GM21576 (cell line): ENCODE measurements at regions not wholly inside any gene's neighbourhood (a gene's known extent, or its start where the extent isn't known, plus 50 kb on each side); places are given as distances from the start of the nearest gene placed in this dataset.
"Not testable (repeated sequence)": the region's sequence is repeated elsewhere in the genome, so short reads cannot be mapped to it uniquely, and the experiment has no call there.

Source experiments
- ATAC-seq: cut with Tn5 transposase; IDR thresholded peaks from one replicate; pipeline ENCODE4 v1.9.1; 2021; ENCODE audit warnings: mild to moderate bottlenecking, moderate library complexity; ENCODE audit not compliant: unreplicated experiment

DNA sequence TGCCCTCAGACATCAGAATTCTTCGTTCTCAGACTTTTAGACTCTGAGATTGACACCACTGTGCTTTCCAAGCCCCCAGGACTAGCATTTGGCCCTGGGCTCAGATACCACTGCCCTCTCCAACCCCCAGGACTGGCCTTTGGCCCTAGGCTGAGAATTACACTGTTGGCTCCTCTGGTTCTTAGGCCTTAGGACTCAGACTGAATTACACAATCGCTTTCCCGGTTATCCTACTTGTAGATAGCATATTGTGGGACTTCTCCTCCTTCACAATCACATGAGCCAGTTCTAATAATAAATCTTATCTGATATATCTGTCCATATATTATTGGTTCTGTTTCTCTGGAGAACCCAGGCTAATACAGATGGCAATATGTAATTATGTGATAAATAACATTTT is 1725.5 kb downstream of the GRIK2 start:
- ATAC-seq: no peak

DNA sequence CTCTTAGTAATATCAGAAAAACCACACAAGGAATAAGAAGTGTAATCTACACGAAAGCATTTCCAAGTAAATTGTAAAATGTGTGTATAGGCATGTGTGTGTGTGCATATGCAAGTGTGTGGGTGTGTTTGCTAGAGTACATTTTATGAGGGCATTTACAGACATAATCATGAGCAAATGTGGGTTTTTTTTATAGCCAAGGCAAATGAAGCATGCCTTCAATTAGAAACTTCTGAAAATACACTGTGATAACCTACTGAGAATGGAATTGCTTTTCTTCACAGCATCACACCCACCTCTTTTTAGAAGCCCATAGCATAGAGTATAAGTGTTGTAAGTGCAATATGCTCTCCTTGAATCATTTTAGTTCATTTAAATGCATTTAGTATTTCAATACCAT is 1721.1 kb downstream of the GRIK2 start:
- ATAC-seq: no peak

DNA sequence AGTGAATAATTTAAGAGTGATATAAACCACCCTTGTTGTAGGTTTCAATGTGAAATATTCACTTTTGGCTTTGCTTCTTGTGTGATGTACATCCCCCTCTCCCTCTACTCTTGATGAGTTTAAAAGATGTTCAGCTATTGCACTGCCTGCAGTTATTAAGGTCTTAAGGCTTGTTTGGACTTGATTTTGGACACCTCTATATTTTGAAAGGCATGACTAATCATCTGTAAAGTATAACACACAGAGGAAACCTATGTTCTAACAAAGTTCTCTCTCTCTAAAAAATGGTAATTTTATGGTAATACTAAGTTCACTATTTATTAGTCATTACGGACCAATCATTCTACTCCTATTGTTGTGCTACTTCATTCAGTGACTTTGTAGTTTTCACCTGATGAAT is 1719.9 kb downstream of the GRIK2 start:
- ATAC-seq: no peak

DNA sequence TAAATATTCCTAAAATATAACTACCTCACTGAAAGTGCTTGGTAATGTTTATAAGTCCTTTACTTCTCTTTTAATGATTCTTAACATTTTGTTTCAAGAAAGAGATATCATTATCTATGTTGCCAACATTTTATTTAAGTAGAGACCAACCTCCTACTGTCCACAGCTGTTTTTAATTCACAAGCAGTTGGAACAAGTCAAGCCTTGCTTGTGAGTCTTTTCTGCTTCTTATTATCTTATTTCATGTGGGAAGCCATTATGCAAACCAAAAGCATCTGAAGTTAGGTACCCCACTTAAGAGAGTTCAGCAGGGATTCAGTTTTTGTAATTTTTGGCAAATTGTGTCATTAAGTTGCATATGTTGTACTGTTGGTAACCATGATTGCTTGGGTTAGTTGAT is 1714.5 kb downstream of the GRIK2 start:
- no peak for ATAC-seq

DNA sequence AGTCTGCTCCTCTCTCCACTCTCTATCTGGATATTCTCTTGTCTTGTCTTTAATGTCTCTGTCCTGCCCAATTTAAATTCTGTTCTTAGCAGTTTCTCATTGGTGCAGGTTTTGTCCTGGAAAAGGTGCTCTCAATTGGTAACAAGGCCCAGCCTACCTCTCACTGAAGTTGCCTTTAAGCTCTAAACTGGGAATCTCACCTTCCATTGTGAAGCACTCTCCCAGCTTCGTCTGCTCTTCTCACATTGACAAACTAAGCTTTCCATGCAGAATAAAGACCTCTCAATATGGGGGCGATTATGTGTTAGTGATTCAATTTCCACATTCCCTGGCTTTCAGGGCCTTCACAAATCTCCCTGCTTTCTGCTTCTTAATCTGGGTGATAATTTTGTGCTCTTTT is 1712.2 kb downstream of the GRIK2 start:
- ATAC-seq: no peak

DNA sequence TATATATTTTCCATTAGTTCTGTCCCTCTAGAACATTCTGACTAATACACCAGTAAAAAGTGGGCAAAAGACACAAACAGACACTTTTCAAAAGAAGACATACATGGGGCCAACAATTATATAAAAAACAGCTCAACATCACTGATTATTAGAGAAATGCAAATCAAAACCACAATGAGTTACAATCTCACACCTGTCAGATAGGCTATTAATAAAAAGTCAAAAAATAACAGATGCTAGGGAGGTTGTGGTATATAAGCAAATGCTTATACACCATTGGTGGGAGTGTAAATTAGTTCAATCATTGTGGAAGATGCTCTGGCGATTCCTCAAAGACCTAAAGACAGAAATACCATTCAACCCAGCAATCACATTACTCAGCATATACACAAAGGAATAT is 1707.8 kb downstream of the GRIK2 start:
- ATAC-seq: no peak

DNA sequence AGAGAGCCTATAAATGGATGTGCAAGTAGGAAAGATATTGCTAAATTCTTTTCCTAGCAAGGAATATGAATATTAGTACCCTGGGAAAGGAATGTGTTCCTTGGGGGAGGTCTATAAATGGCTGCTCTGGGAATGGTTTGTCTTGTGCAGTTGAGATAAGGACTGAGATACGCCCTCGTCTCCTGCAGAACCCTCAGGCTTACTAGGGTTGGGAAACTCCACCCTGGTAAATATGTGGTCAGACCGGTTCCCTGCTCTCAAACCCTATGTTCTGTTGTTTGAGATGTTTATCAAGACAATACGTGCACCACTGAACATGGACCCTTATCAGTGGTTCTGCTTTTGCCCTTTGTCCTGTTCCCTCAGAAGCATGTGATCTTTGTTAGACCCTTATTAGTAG is 1698.9 kb downstream of the GRIK2 start:
- ATAC-seq: not testable (repeated sequence)

DNA sequence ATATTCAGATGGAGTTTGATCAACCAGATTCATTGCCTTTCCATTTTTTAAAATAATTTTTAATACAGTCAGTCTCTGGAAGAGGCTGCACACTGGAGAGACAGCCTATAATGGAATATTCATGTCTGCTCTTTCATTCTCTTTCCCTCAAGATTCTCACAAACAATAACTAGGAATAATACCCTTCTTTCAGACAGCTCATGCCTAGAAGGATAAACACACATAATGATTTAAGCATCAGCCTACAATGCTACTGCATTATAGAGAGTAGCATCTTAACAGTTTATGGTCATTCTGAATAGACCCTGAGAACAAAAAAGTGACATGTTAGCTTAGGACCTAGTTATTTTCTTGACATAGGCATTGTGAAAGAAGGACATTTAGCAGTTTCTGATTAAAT is 1692.3 kb downstream of the GRIK2 start:
- ATAC-seq: no peak

DNA sequence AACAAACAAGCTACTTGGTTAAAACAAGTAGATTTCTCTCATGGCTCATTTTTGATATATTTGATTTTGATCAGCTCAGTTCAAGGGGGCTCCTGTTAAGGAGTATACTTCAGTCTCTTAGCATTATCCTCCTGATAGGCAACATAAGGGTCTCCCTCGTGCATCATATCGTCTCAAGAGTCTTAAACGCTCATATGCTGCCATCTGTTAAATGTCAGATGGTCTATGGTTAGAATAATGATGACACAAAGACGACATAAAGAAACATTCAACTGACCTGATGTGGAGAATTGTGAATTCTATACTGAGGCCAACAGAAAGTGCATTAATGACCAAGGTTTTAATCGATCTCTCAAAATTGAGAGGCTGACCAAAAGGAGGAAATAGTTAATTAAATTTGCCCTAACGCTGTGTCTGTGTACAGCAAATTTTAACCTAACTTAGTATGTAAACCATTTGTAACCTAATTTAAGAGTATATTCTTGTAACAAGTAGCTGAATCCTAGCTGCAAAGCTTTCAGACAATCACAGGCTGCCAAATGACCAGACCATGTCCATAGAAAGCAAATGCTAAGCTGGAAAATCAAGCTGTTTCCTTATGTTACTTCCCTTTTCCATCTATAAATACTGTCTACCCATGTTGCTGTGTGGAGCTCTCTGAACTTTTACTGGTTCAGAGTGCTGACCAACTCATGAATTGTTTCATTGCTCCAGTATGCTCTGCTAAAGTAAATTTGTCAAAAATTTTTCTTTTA is 1688.5 kb downstream of the GRIK2 start:
- ATAC-seq: no peak

DNA sequence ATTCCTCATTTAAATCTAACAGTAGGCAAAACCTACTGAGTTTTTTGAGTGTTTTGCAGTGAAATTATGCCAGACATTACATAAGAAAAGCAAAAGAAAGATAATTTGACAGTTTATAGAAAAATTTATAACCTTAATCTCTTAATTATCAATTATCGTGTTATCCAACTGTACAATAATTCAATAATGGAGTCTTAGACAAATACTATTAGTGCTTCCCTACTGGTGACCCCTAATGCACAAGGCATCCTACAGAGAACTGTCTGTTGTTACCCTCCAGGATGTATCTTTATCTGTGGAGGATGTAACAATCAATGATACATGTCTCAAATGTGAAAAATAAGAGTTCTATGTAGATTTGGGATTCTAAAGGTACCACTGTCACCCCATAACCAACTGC is 1687.6 kb downstream of the GRIK2 start:
- ATAC-seq: no peak

DNA sequence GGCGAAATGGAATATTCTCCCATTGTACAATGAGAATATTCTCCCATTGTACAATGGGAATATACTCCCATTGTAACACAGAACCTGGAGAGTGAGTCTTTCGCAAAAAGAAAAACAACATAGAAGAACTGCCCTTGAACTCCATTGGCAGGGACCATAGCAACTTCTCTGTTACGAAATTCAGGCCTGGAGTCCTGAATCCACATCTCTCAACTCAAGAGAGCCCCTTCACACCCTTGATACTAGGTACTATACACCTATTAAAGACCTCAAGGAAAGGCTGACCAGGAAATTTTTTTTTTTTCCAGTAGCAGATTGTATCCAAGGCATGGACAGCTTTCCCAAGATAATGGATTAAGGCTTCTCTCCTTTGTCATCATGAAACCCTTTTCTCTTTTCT is 1687.0 kb downstream of the GRIK2 start:
- no peak for ATAC-seq

DNA sequence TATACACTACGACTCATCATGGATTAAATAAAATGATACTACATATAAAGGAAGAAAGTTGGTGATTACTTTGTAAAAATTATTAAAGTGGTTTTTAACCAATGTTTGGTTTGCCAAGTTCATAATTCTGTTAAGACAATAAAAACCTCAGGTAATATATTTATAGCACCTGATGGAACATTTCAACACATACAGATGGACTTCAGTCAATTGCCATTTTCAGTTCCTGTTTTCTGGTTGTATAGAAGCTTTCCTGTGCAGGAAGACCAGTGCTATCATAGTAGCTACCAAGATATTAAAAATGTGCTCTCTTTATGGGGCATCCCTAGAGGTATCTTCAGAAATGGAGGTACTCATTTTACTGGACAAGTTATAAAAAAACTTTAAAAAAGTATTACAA is 1686.4 kb downstream of the GRIK2 start:
- no peak for ATAC-seq

DNA sequence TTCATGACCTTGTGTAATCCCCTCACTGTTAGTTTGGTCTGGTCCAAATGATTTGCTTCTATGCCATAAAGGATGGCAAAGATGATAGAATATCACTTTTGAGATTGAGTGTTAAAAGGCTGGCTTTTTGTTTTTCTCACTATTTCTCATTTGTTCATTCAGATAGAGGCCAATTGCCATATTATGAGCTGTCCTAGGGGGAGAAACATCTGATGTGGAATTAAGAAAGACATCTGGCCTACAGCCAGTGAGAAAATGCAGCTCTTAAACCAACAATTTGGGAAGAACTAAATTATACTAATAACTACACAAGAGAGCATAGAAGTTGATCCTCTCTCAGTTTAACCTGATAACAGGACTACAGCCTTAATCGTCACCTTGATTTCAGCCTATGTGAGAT is 1668.6 kb downstream of the GRIK2 start:
- ATAC-seq: no peak

DNA sequence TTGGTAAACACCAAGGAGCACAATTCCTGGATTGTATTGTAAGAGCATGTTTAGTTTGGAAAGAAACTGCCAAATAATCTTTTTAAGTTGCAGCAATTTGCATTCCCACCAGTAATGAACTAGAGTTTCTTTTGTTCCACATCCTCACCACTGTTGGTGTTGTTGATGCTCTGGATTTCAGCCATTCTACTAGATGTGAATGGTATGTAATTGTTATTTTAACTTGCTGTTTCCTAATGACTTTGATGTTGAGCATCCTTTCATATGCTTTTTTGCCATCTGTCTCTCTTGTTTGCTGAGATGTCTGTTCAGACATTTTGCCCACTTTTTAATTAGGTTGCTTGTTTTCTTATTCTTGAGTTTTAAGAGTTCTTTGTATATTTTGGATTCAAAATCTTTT is 1654.1 kb downstream of the GRIK2 start:
- ATAC-seq: no peak

DNA sequence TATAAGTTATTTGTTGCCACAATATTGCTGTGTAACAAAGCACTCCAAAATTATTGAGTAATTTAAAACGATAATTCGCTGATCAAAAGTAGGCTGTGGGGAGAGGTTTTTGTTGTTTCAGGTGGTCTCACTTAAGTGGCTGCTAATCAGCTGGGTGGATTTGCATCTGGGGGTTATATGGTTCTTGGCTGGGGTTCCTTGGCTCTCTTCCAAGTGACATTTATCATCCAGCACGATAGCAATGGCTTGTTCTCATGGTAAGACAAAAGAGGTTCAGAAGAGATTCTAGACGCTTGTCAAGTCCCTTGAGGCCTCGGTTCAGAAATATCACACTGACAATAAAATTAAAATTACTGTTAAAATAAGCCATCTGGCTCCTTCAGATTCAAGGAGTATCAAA is 1648.8 kb downstream of the GRIK2 start:
- no peak for ATAC-seq

DNA sequence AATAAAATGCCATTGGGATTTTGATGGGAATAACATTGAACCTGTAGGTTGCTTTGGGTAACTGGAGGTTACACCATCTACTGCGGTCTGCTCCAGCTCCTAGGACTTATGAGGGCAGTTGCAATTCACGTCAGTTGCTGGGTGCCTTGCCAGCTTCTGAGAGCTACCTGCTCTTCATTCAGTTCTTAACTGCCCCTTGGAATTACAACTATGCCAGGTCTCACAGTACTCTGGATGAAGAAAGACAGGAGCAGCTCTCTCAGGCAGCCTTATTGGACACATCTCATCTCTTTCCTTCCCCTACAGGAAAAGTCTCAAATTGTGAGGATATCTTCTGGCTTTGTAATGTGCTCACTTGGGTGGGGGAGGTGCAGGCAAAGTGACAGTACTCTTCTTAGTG is 1643.3 kb downstream of the GRIK2 start:
- ATAC-seq: no peak

DNA sequence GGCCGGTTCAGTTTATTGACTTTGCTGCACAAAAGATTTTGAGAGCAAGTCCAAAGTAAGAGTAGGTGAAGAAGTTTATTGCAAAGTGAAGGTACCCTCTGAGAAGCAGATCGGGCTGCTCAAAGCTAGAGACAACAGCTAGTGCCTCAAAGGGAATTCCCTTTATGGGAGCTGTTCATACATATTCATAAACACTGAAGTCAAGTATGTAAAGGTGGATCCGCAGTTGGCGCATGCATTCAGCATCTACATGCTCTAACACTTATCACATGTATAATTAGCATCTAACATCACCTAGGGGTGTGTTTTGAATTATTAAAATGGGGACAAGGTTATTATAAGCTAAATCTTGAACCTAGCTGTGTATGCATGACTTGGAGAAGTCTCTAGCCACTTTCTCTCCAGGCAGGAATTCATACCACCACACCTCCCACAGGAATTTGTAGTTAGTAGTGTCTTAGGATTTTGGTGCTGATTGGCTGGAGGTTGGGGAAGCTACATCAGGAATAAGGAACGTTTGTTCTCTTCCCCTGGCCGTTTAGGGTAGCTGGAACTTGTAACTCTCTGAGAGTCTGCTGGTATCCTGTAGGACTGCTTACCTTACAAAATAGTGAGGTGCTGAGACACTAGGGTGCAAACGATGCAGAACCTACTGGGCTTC is 1633.9 kb downstream of the GRIK2 start:
- no peak for ATAC-seq

DNA sequence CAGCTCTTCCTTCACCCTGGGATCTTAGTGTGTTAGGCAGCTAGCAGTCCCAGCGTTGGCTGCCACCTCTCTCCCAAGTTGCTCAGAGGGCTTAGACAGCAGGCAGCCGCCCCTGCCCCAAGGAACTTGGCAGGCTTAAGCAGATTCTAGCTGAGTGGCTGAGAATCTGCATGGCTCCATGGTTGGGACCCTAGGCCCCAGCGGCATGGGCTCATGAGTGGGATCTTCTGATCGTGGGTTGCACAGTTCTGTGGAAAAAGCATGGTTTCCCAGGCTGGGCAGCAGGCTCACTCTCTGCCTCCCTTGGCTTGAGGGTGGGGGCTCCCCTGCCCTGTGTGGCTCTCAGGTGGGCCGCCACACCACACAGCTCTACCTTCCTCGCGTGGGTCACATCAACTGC is 1624.9 kb downstream of the GRIK2 start:
- ATAC-seq: no peak

DNA sequence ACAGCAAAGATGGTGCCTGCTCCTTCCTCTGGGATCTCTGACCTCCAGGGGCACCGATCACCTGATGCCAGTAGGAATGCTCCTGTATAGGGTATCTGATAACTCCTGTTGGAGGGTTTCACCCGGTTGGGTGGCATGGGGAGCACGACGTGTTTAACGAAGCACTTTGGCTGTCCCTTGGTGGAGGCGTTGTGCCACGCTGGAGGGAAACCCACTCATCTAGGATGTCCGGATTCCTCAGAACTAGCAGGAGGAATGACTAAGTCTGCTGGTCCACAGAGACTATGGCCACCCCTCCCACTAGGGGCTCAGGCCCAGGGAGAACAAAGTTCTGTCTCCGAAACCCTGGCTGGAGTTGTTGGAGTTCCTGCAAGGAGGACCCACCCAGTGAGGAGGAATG is 1624.4 kb downstream of the GRIK2 start:
- ATAC-seq: no peak

DNA sequence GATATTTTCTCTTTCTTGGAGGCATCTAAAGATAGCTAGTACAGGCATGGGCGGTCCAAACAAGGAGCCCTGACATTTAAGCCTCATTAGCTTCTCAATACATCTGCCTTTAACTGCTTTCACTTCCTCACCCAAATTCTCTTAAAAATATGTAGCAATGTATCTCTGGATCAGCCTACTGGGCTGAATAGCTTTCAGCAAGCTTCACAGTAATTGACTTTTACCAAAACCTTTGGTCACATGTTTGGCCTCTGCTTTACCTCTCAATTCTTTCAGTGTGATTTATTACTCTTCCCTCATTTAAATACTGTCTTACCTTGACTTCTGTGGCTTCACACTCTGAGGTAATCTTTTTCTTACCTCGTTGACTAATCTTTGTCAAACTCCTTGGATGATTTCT is 1618.1 kb downstream of the GRIK2 start:
- no peak for ATAC-seq

DNA sequence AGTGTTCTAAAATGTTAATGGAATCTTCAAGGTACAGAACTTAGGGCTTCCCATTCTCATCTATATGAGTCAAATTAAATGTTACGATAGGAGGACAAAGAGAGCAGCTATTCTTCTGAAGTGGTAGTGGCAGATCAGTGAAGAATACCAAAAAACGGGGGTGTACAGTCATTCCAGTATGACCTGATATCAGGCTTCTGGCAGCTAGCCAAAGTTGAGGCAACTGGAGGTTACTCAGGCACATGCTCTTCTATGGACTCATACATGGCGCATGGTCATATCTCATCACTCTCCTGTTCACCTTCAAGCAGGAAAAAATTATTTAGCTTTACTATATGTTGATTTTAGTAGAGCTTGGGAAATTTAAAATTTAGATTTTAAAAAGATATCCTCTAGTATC is 1608.8 kb downstream of the GRIK2 start:
- ATAC-seq: no peak

DNA sequence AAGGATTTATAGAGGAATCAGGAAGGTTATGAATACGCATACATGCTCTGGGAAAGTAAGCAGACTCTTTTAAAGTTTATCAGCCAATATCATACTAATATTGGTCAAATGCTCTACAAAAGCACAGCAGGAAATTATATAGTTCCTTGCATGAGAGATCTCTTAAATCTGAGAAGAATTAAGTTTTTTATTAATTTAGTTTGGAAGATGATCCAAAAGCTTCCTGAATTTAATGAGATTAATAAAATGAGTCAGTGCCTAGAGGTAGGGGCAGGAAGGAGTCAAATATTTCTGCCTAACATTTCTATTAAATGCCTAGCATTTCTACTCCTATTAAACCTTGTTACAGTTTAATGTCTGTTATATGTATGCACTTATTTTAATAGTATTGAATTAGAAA is 1608.2 kb downstream of the GRIK2 start:
- no peak for ATAC-seq

DNA sequence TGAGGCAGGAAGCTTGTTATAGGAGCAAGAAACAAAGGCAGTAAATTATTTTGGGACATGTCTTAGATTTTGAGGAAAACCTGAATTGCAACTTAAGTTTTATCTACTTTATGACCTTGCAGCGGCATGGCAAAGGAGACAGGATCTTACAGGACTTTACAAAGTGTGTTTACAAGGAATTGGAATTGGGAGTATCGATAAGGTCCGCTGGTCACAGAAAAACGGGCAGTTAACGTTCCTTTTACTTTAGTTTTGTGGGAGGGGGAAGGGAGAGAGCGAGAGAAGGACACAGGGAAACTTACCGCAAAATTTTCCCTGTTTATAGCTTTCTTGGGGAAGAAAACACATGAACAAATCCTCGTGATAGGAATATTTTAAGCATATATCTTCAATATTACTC is 1607.2 kb downstream of the GRIK2 start:
- no peak for ATAC-seq
